ENCODE measurements at regions not wholly inside any gene's neighbourhood (a gene's known extent, or its start where the extent isn't known, plus 50 kb on each side); places are given as distances from the start of the nearest gene placed in this dataset.
"Not testable (repeated sequence)": the region's sequence is repeated elsewhere in the genome, so short reads cannot be mapped to it uniquely, and the experiment has no call there.

- H3K4me1 ChIP-seq (ENCODE audit: control insufficient read depth in 2 of 2, insufficient read depth in 2 of 2, low read length in 2 of 2): peaks cover 8 to 16% of the 10 kb centered on the region in 2 donors
- peak overlapping the region in 1 of 2 donors; percentile 47 for H3K9ac ChIP-seq (ENCODE audit: low read depth in 1 of 2, low read length in 2 of 2)
- H3K9me3 ChIP-seq (ENCODE audit: control insufficient read depth in 2 of 2, low read length in 2 of 2): peaks cover 0 to 2% of the 10 kb centered on the region in 2 donors
- peak overlapping the region in 1 of 2 donors; percentile 9 for H3K27ac ChIP-seq (ENCODE audit: low read depth in 2 of 2, low read length in 2 of 2)
- H3K27me3 ChIP-seq (ENCODE audit: control insufficient read depth in 2 of 2, insufficient read depth in 2 of 2, low read length in 2 of 2): peaks cover 13 to 26% of the 10 kb centered on the region in 2 donors
- no peaks in the 10 kb centered on the region for H3K36me3 ChIP-seq (ENCODE audit: control insufficient read depth in 2 of 2, insufficient read depth in 2 of 2, low read length in 2 of 2)
- H3K4me3 ChIP-seq (ENCODE audit: low read length in 2 of 2): peak overlapping the region; percentile 66 to 72
These were observed 183.9 kb downstream of the C9orf50 start for GRCh38 chr9:129436751-129437625.

GRCh38 chr9:129435988-129436717, 184.7 kb downstream of the C9orf50 start:
- Histone ChIP-seq H3K9ac (ENCODE audit: low read depth in 1 of 2, low read length in 2 of 2) (no peak overlapping the region), H3K36me3 (ENCODE audit: control insufficient read depth in 2 of 2, insufficient read depth in 2 of 2, low read length in 2 of 2) (no peaks in the 10 kb centered on the region), H3K27ac (ENCODE audit: low read depth in 2 of 2, low read length in 2 of 2) (no peak overlapping the region), H3K4me3 (ENCODE audit: low read length in 2 of 2) (no peak overlapping the region), H3K27me3 (ENCODE audit: control insufficient read depth in 2 of 2, insufficient read depth in 2 of 2, low read length in 2 of 2) (peaks cover 13 to 26% of the 10 kb centered on the region in 2 donors), H3K9me3 (ENCODE audit: control insufficient read depth in 2 of 2, low read length in 2 of 2) (peaks cover 0 to 2% of the 10 kb centered on the region in 2 donors), H3K4me1 (ENCODE audit: control insufficient read depth in 2 of 2, insufficient read depth in 2 of 2, low read length in 2 of 2) (peaks cover 8 to 16% of the 10 kb centered on the region in 2 donors)

- Histone ChIP-seq H3K36me3 (ENCODE audit: control insufficient read depth in 2 of 2, insufficient read depth in 2 of 2, low read length in 2 of 2) (no peaks in the 10 kb centered on the region), H3K9ac (ENCODE audit: low read depth in 1 of 2, low read length in 2 of 2) (no peak overlapping the region), H3K4me3 (ENCODE audit: low read length in 2 of 2) (no peak overlapping the region), H3K27me3 (ENCODE audit: control insufficient read depth in 2 of 2, insufficient read depth in 2 of 2, low read length in 2 of 2) (peaks cover 13 to 26% of the 10 kb centered on the region in 2 donors), H3K9me3 (ENCODE audit: control insufficient read depth in 2 of 2, low read length in 2 of 2) (peaks cover 0 to 2% of the 10 kb centered on the region in 2 donors), H3K4me1 (ENCODE audit: control insufficient read depth in 2 of 2, insufficient read depth in 2 of 2, low read length in 2 of 2) (peaks cover 8 to 16% of the 10 kb centered on the region in 2 donors), H3K27ac (ENCODE audit: low read depth in 2 of 2, low read length in 2 of 2) (no peak overlapping the region)
These were observed 185.6 kb downstream of the C9orf50 start for GRCh38 chr9:129435291-129435690.

- H3K27me3 ChIP-seq (ENCODE audit: control insufficient read depth in 2 of 2, insufficient read depth in 2 of 2, low read length in 2 of 2): peaks cover 13 to 22% of the 10 kb centered on the region in 2 donors
- H3K9me3 ChIP-seq (ENCODE audit: control insufficient read depth in 2 of 2, low read length in 2 of 2): peaks cover 0 to under 1% of the 10 kb centered on the region in 2 donors
- no peak overlapping the region for H3K4me3 ChIP-seq (ENCODE audit: low read length in 2 of 2)
- H3K36me3 ChIP-seq (ENCODE audit: control insufficient read depth in 2 of 2, insufficient read depth in 2 of 2, low read length in 2 of 2): no peaks in the 10 kb centered on the region
- no peak overlapping the region for H3K9ac ChIP-seq (ENCODE audit: low read depth in 1 of 2, low read length in 2 of 2)
- H3K4me1 ChIP-seq (ENCODE audit: control insufficient read depth in 2 of 2, insufficient read depth in 2 of 2, low read length in 2 of 2): peaks cover 10 to 16% of the 10 kb centered on the region in 2 donors
- H3K27ac ChIP-seq (ENCODE audit: low read depth in 2 of 2, low read length in 2 of 2): no peak overlapping the region
These were observed 186.7 kb downstream of the C9orf50 start for GRCh38 chr9:129434187-129434586.

GRCh38 chr9:129432297-129433154, 188.4 kb downstream of the C9orf50 start:
- no peaks in the 10 kb centered on the region for H3K36me3 ChIP-seq (ENCODE audit: control insufficient read depth in 2 of 2, insufficient read depth in 2 of 2, low read length in 2 of 2)
- peaks cover 3 to 10% of the 10 kb centered on the region in 2 donors for H3K4me1 ChIP-seq (ENCODE audit: control insufficient read depth in 2 of 2, insufficient read depth in 2 of 2, low read length in 2 of 2)
- peak overlapping the region in 1 of 2 donors; percentile 16 for H3K27ac ChIP-seq (ENCODE audit: low read depth in 2 of 2, low read length in 2 of 2)
- H3K4me3 ChIP-seq (ENCODE audit: low read length in 2 of 2): no peak overlapping the region
- no peak overlapping the region for H3K9ac ChIP-seq (ENCODE audit: low read depth in 1 of 2, low read length in 2 of 2)
- H3K27me3 ChIP-seq (ENCODE audit: control insufficient read depth in 2 of 2, insufficient read depth in 2 of 2, low read length in 2 of 2): peaks cover 6 to 11% of the 10 kb centered on the region in 2 donors
- no peaks in the 10 kb centered on the region for H3K9me3 ChIP-seq (ENCODE audit: control insufficient read depth in 2 of 2, low read length in 2 of 2)

- H3K9ac ChIP-seq (ENCODE audit: low read depth in 1 of 2, low read length in 2 of 2): no peak overlapping the region
- peaks cover 0 to 2% of the 10 kb centered on the region in 2 donors for H3K4me1 ChIP-seq (ENCODE audit: control insufficient read depth in 2 of 2, insufficient read depth in 2 of 2, low read length in 2 of 2)
- H3K36me3 ChIP-seq (ENCODE audit: control insufficient read depth in 2 of 2, insufficient read depth in 2 of 2, low read length in 2 of 2): no peaks in the 10 kb centered on the region
- H3K9me3 ChIP-seq (ENCODE audit: control insufficient read depth in 2 of 2, low read length in 2 of 2): no peaks in the 10 kb centered on the region
- H3K27me3 ChIP-seq (ENCODE audit: control insufficient read depth in 2 of 2, insufficient read depth in 2 of 2, low read length in 2 of 2): peaks cover 0 to 2% of the 10 kb centered on the region in 2 donors
- H3K27ac ChIP-seq (ENCODE audit: low read depth in 2 of 2, low read length in 2 of 2): no peak overlapping the region
- H3K4me3 ChIP-seq (ENCODE audit: low read length in 2 of 2): no peak overlapping the region
These were observed 189.8 kb downstream of the C9orf50 start for GRCh38 chr9:129430940-129431643.

- Histone ChIP-seq H3K27me3 (ENCODE audit: control insufficient read depth in 2 of 2, insufficient read depth in 2 of 2, low read length in 2 of 2) (no peaks in the 10 kb centered on the region), H3K27ac (ENCODE audit: low read depth in 2 of 2, low read length in 2 of 2) (no peak overlapping the region), H3K4me3 (ENCODE audit: low read length in 2 of 2) (no peak overlapping the region), H3K4me1 (ENCODE audit: control insufficient read depth in 2 of 2, insufficient read depth in 2 of 2, low read length in 2 of 2) (peaks cover 0 to 2% of the 10 kb centered on the region in 2 donors), H3K9me3 (ENCODE audit: control insufficient read depth in 2 of 2, low read length in 2 of 2) (no peaks in the 10 kb centered on the region), H3K36me3 (ENCODE audit: control insufficient read depth in 2 of 2, insufficient read depth in 2 of 2, low read length in 2 of 2) (no peaks in the 10 kb centered on the region), H3K9ac (ENCODE audit: low read depth in 1 of 2, low read length in 2 of 2) (no peak overlapping the region)
These were observed 191.9 kb downstream of the C9orf50 start for GRCh38 chr9:129428864-129429577.

GRCh38 chr9:129427149-129427548, 193.8 kb downstream of the C9orf50 start:
- Histone ChIP-seq H3K27ac (ENCODE audit: low read depth in 2 of 2, low read length in 2 of 2) (no peak overlapping the region), H3K4me1 (ENCODE audit: control insufficient read depth in 2 of 2, insufficient read depth in 2 of 2, low read length in 2 of 2) (peaks cover 0 to 2% of the 10 kb centered on the region in 2 donors), H3K9ac (ENCODE audit: low read depth in 1 of 2, low read length in 2 of 2) (no peak overlapping the region), H3K36me3 (ENCODE audit: control insufficient read depth in 2 of 2, insufficient read depth in 2 of 2, low read length in 2 of 2) (no peaks in the 10 kb centered on the region), H3K9me3 (ENCODE audit: control insufficient read depth in 2 of 2, low read length in 2 of 2) (no peaks in the 10 kb centered on the region), H3K4me3 (ENCODE audit: low read length in 2 of 2) (no peak overlapping the region), H3K27me3 (ENCODE audit: control insufficient read depth in 2 of 2, insufficient read depth in 2 of 2, low read length in 2 of 2) (no peaks in the 10 kb centered on the region)

GRCh38 chr9:129423755-129424154, 197.1 kb downstream of the C9orf50 start:
- H3K4me3 ChIP-seq (ENCODE audit: low read length in 2 of 2); H3K4me1 ChIP-seq (ENCODE audit: control insufficient read depth in 2 of 2, insufficient read depth in 2 of 2, low read length in 2 of 2); H3K36me3 ChIP-seq (ENCODE audit: control insufficient read depth in 2 of 2, insufficient read depth in 2 of 2, low read length in 2 of 2); H3K27me3 ChIP-seq (ENCODE audit: control insufficient read depth in 2 of 2, insufficient read depth in 2 of 2, low read length in 2 of 2); H3K9ac ChIP-seq (ENCODE audit: low read depth in 1 of 2, low read length in 2 of 2); H3K9me3 ChIP-seq (ENCODE audit: control insufficient read depth in 2 of 2, low read length in 2 of 2); H3K27ac ChIP-seq (ENCODE audit: low read depth in 2 of 2, low read length in 2 of 2): not testable (repeated sequence)
